ENCODE measurements at regions not wholly inside any gene's neighbourhood (a gene's known extent, or its start where the extent isn't known, plus 50 kb on each side); places are given as distances from the start of the nearest gene placed in this dataset.

- H3K4me3 ChIP-seq (ENCODE audit: low read length), result no peak overlapping the region
- no peaks in the 10 kb centered on the region for H3K4me1 ChIP-seq (ENCODE audit: control insufficient read depth, low read depth, low read length)
- no peaks in the 10 kb centered on the region for H3K36me3 ChIP-seq (ENCODE audit: control insufficient read depth, low read depth, low read length)
- H3K27ac ChIP-seq (ENCODE audit: low read length), result no peak overlapping the region
- no peak overlapping the region for H3K9ac ChIP-seq (ENCODE audit: low read length)
- H3K9me3 ChIP-seq (ENCODE audit: control insufficient read depth, low read depth, low read length), result peaks cover 2% of the 10 kb centered on the region
- H3K27me3 ChIP-seq (ENCODE audit: control insufficient read depth, insufficient read depth, low read length), result no peaks in the 10 kb centered on the region
Observed at GRCh38 chr13:57558051-57558467, 73.5 kb upstream of the PCDH17 start.

GRCh38 chr13:57568865-57569264, 62.7 kb upstream of the PCDH17 start:
- Histone ChIP-seq H3K27ac (ENCODE audit: low read length) (no peak overlapping the region), H3K9ac (ENCODE audit: low read length) (no peak overlapping the region), H3K27me3 (ENCODE audit: control insufficient read depth, insufficient read depth, low read length) (no peaks in the 10 kb centered on the region), H3K4me1 (ENCODE audit: control insufficient read depth, low read depth, low read length) (no peaks in the 10 kb centered on the region), H3K9me3 (ENCODE audit: control insufficient read depth, low read depth, low read length) (no peaks in the 10 kb centered on the region), H3K36me3 (ENCODE audit: control insufficient read depth, low read depth, low read length) (no peaks in the 10 kb centered on the region), H3K4me3 (ENCODE audit: low read length) (no peak overlapping the region)

- H3K27ac ChIP-seq (ENCODE audit: low read length), result no peak overlapping the region
- no peak overlapping the region for H3K4me3 ChIP-seq (ENCODE audit: low read length)
- no peaks in the 10 kb centered on the region for H3K36me3 ChIP-seq (ENCODE audit: control insufficient read depth, low read depth, low read length)
- no peak overlapping the region for H3K9ac ChIP-seq (ENCODE audit: low read length)
- no peaks in the 10 kb centered on the region for H3K27me3 ChIP-seq (ENCODE audit: control insufficient read depth, insufficient read depth, low read length)
- H3K9me3 ChIP-seq (ENCODE audit: control insufficient read depth, low read depth, low read length), result no peaks in the 10 kb centered on the region
- no peaks in the 10 kb centered on the region for H3K4me1 ChIP-seq (ENCODE audit: control insufficient read depth, low read depth, low read length)
Observed at GRCh38 chr13:57569986-57570385, 61.6 kb upstream of the PCDH17 start.

All from iPS-18a (cell line).